ENCODE measurements at regions not wholly inside any gene's neighbourhood (a gene's known extent, or its start where the extent isn't known, plus 50 kb on each side); places are given as distances from the start of the nearest gene placed in this dataset.
"Not testable (repeated sequence)": the region's sequence is repeated elsewhere in the genome, so short reads cannot be mapped to it uniquely, and the experiment has no call there.

DNA sequence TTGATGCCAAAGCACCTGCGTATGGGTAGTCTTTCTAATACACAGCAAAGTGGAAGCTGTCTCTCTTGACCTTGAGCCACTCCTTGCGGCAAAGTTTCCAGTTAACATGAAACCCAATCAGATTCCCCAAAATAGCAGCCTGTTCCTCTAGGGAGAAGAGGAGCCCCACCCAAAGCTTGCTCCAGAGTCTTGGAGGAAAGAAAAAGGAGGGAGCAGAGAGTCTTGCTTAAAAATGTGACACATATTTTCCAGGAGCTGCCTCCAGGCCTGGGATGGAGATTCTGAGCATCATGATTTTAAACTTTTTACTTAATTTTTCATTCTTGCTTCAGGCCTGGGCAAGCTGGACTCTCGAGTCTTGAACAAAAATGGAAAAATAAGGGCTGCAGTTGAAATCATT lies 223.5 kb upstream of the TNC start:
- CTCF ChIA-PET, result interaction anchor here (1.0 to 1.2 kb wide), 2 partner anchors 8 to 9 kb away, joined by 3 to 4 read pairs; no protein-coding TSS in a partner anchor
- H3K9ac ChIP-seq, result no peak overlapping the region
- no peaks in the 10 kb centered on the region for H4K20me1 ChIP-seq (ENCODE audit: insufficient read depth)
- no peaks in the 10 kb centered on the region for H3F3A ChIP-seq (replicated peaks; ENCODE audit: insufficient read depth)
- H3K4me3 ChIP-seq (ENCODE audit: low read depth in 2 of 2, low read length in 1 of 2), result no peak overlapping the region
- no peaks in the 10 kb centered on the region for H3K36me3 ChIP-seq (replicated peaks in 1 of 2; ENCODE audit: control insufficient read depth in 1 of 2, insufficient read depth in 2 of 2, low read length in 1 of 2)
- no peaks in the 10 kb centered on the region for H3K79me2 ChIP-seq (ENCODE audit: insufficient read depth)
- H3K4me1 ChIP-seq (ENCODE audit: control insufficient read depth in 1 of 2, insufficient read depth in 2 of 2, low read depth in 1 of 2, low read length in 1 of 2), result no peaks in the 10 kb centered on the region
- 69% methylated on average over 3 of the region's 3 CpGs for WGBS (ENCODE audit: low lambda C conversion rate)
- no peak overlapping the region for H2AFZ ChIP-seq (ENCODE audit: low read depth)
- H3K9me2 ChIP-seq, result no peaks in the 10 kb centered on the region
- POLR2A ChIA-PET, result no interaction called here
- TF ChIP-seq NFIC (IDR thresholded peaks at IDR 0.05; ENCODE audit: borderline replicate concordance) (no peak), FOXM1 (IDR thresholded peaks at IDR 0.05; ENCODE audit: low read depth) (no peak), USF2 (IDR thresholded peaks at IDR 0.05; ENCODE audit: borderline replicate concordance, low read depth, low read length) (no peak), USF1 (IDR thresholded peaks at IDR 0.05; ENCODE audit: borderline replicate concordance, low read depth) (no peak), MEF2A (IDR thresholded peaks at IDR 0.05; ENCODE audit: borderline replicate concordance, low read depth) (no peak), JUND (IDR thresholded peaks at IDR 0.05) (no peak), GATA2 (CRISPR knock-in tag; IDR thresholded peaks at IDR 0.05) (no peak), RCOR1 (IDR thresholded peaks at IDR 0.05; ENCODE audit: low read length) (no peak), RXRA (IDR thresholded peaks at IDR 0.05; ENCODE audit: borderline replicate concordance, low read depth) (no peak), GABPA (IDR thresholded peaks at IDR 0.05; ENCODE audit: low read depth) (no peak), EZH2phosphoT487 (IDR thresholded peaks at IDR 0.05; ENCODE audit: borderline replicate concordance, low read depth) (no peak)
- no peaks in the 10 kb centered on the region for H3K9me3 ChIP-seq
- no peaks in the 10 kb centered on the region for H3K27me3 ChIP-seq (ENCODE audit: insufficient read depth)
- no peak overlapping the region for H3K27ac ChIP-seq (ENCODE audit: low read depth in 2 of 2, low read length in 1 of 2)
- no peak for DNase-seq
- H3K4me2 ChIP-seq, result no peak overlapping the region

- H3K36me3 ChIP-seq (replicated peaks in 1 of 2; ENCODE audit: control insufficient read depth in 1 of 2, insufficient read depth in 2 of 2, low read length in 1 of 2); H2AFZ ChIP-seq (ENCODE audit: low read depth); POLR2A ChIA-PET; H3K4me2 ChIP-seq; H3K9me2 ChIP-seq; H3K27me3 ChIP-seq (ENCODE audit: insufficient read depth); H3K4me3 ChIP-seq (ENCODE audit: low read depth in 2 of 2, low read length in 1 of 2); H4K20me1 ChIP-seq (ENCODE audit: insufficient read depth); CTCF ChIA-PET; H3K79me2 ChIP-seq (ENCODE audit: insufficient read depth); H3K4me1 ChIP-seq (ENCODE audit: control insufficient read depth in 1 of 2, insufficient read depth in 2 of 2, low read depth in 1 of 2, low read length in 1 of 2); DNase-seq; H3K27ac ChIP-seq (ENCODE audit: low read depth in 2 of 2, low read length in 1 of 2); H3K9ac ChIP-seq; H3F3A ChIP-seq (replicated peaks; ENCODE audit: insufficient read depth); H3K9me3 ChIP-seq: not testable (repeated sequence)
- 73% methylated on average over 1 of the region's 2 CpGs for WGBS (ENCODE audit: low lambda C conversion rate)
Measured at GRCh38 chr9:115347776-115348175, 229.8 kb upstream of the TNC start.

DNA sequence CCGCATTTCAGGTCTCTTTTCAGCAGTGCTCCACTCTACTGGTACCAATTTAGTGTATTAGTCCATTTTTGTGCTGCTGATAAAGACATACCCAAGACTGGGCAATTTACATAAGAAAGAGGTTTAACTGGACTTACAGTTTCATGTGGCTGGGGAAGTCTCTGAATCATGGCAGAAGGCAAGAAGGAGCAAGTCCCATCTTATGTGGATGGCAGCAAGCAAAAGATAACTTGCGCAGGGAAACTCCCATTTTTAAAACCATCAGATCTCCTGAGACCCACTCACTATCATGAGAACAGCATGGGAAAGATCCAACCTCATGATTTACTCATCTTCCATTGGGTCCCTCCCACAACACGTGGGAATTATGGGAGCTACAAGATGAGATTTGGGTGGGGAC lies 231.0 kb upstream of the TNC start:
- 74% methylated on average over 3 of the region's 3 CpGs for WGBS (ENCODE audit: low lambda C conversion rate)
- CTCF ChIA-PET; H3K9me3 ChIP-seq; H3K4me1 ChIP-seq (ENCODE audit: control insufficient read depth in 1 of 2, insufficient read depth in 2 of 2, low read depth in 1 of 2, low read length in 1 of 2); H3K4me3 ChIP-seq (ENCODE audit: low read depth in 2 of 2, low read length in 1 of 2); H3F3A ChIP-seq (replicated peaks; ENCODE audit: insufficient read depth); H3K9ac ChIP-seq; H3K36me3 ChIP-seq (replicated peaks in 1 of 2; ENCODE audit: control insufficient read depth in 1 of 2, insufficient read depth in 2 of 2, low read length in 1 of 2); H3K27me3 ChIP-seq (ENCODE audit: insufficient read depth); POLR2A ChIA-PET; DNase-seq; H3K4me2 ChIP-seq; H2AFZ ChIP-seq (ENCODE audit: low read depth); H3K79me2 ChIP-seq (ENCODE audit: insufficient read depth); H4K20me1 ChIP-seq (ENCODE audit: insufficient read depth); H3K9me2 ChIP-seq: not testable (repeated sequence)
- H3K27ac ChIP-seq (ENCODE audit: low read depth in 2 of 2, low read length in 1 of 2), result peak overlapping the region in 1 of 2 experiments; percentile 48; a peak in 1 of 4 replicates

All from SK-N-SH (cell line).